PC-3 (cell line): ENCODE measurements at regions not wholly inside any gene's neighbourhood (a gene's known extent, or its start where the extent isn't known, plus 50 kb on each side); places are given as distances from the start of the nearest gene placed in this dataset.

ENCODE experiments used
- ATAC-seq: fragments of 200-7000 bp; cut with Tn5 transposase; 2 replicates; pipeline ENCODE4 v1.9.1; 2020; ENCODE audit warnings: mild to moderate bottlenecking, moderate library complexity
- BruUV-seq: library from RNA; stranded (reverse); fragments of 400-500 nt; replicated peaks from 2 replicates; lab custom pipeline; 2021; lab: Mats Ljungman, UMichigan
- CTCF ChIA-PET: fragments of 300-600 bp; sonication (Branson Sonifier 250); formaldehyde crosslinking; loops from one replicate; lab custom pipeline; 2022; ENCODE audit warnings: antibody characterized with exemption; lab: Charles Lee
- POLR2A ChIA-PET: fragments of 300-600 bp; sonication (Branson Sonifier 250); formaldehyde crosslinking; loops from one replicate; lab custom pipeline; 2022; ENCODE audit warnings: antibody characterized with exemption; ENCODE audit not compliant: unreplicated experiment; lab: Charles Lee
- DNase-seq: peaks from one replicate; pipeline ENCODE4 v3.0.0-alpha.2; 2015
- H2AFZ ChIP-seq: fragments of 300-600 bp; sonication (generic); 2 replicates; pipeline ENCODE4 v1.6.0; 2016; ENCODE audit warnings: antibody characterized with exemption, low read length
- H3F3A ChIP-seq: fragments of 300-600 bp; sonication (generic); one replicate; pipeline ENCODE4 v1.6.0; 2017; ENCODE audit warnings: antibody characterized with exemption, low read length, control low read depth, mild to moderate bottlenecking; ENCODE audit not compliant: unreplicated experiment
- H3K27ac ChIP-seq: fragments of 300-600 bp; sonication (generic); 2 replicates; pipeline ENCODE4 v1.5.1; 2016; ENCODE audit warnings: mild to moderate bottlenecking, low read length
- H3K27me3 ChIP-seq: fragments of 300-600 bp; sonication (generic); 2 replicates; pipeline ENCODE4 v1.6.1; 2016; ENCODE audit warnings: low read length, mixed read lengths
- H3K36me3 ChIP-seq: fragments of 300-600 bp; sonication (generic); 2 replicates; pipeline ENCODE4 v1.6.1; 2016; ENCODE audit warnings: low read depth, mixed run types, low read length, mixed read lengths
- H3K4me1 ChIP-seq: fragments of 300-600 bp; sonication (generic); 2 replicates; pipeline ENCODE4 v1.5.1; 2016; ENCODE audit warnings: low read length; ENCODE audit not compliant: insufficient read depth
- H3K4me2 ChIP-seq: fragments of 300-600 bp; sonication (generic); 2 replicates; pipeline ENCODE4 v1.6.0; 2016; ENCODE audit warnings: low read length
- H3K4me3 ChIP-seq: fragments of 300-600 bp; sonication (generic); 2 replicates; pipeline ENCODE4 v1.5.1; 2016; ENCODE audit warnings: mild to moderate bottlenecking, low read length, mixed read lengths
- H3K79me2 ChIP-seq: fragments of 300-600 bp; sonication (generic); 2 replicates; pipeline ENCODE4 v1.6.1; 2017; ENCODE audit warnings: low read length, mixed read lengths
- H3K9ac ChIP-seq: fragments of 300-600 bp; sonication (generic); 2 replicates; pipeline ENCODE4 v1.6.0; 2016; ENCODE audit warnings: mild to moderate bottlenecking, low read length
- H3K9me2 ChIP-seq: fragments of 300-600 bp; sonication (generic); replicated peaks from 2 replicates; pipeline ENCODE4 v1.6.1; 2016; ENCODE audit warnings: mixed run types, low read length, mixed read lengths
- H3K9me3 ChIP-seq: fragments of 300-600 bp; sonication (generic); 2 replicates; pipeline ENCODE4 v1.6.1; 2016; ENCODE audit warnings: low read length, mixed read lengths
- H4K20me1 ChIP-seq: fragments of 300-600 bp; sonication (generic); 2 replicates; pipeline ENCODE4 v1.6.1; 2016; ENCODE audit warnings: low read length, mixed read lengths
- EZH2 ChIP-seq: fragments of 300-600 bp; sonication (generic); IDR thresholded peaks from one replicate; pipeline ENCODE4 v1.6.1; 2017; ENCODE audit warnings: antibody characterized with exemption, mild to moderate bottlenecking, low read length; ENCODE audit not compliant: unreplicated experiment
- EZH2phosphoT487 ChIP-seq: fragments of 300-600 bp; sonication (generic); IDR thresholded peaks from 2 replicates; pipeline ENCODE4 v1.6.1; 2018; ENCODE audit warnings: mild to moderate bottlenecking, antibody characterized with exemption, low read length, borderline replicate concordance
- intact Hi-C: fragments of 100-400 bp; cut with micrococcal nuclease; formaldehyde crosslinking; loops from 2 replicates; pipeline ENCODE4 v1.9.0; 2023
- TF ChIP-seq, protein P1 (sequence below): fragments of 300-600 bp; sonication (generic); conservative IDR thresholded peaks from 2 replicates; pipeline ENCODE4 v1.5.1; 2017; ENCODE audit warnings: antibody characterized with exemption, low read depth, mild to moderate bottlenecking, low read length

DNA sequence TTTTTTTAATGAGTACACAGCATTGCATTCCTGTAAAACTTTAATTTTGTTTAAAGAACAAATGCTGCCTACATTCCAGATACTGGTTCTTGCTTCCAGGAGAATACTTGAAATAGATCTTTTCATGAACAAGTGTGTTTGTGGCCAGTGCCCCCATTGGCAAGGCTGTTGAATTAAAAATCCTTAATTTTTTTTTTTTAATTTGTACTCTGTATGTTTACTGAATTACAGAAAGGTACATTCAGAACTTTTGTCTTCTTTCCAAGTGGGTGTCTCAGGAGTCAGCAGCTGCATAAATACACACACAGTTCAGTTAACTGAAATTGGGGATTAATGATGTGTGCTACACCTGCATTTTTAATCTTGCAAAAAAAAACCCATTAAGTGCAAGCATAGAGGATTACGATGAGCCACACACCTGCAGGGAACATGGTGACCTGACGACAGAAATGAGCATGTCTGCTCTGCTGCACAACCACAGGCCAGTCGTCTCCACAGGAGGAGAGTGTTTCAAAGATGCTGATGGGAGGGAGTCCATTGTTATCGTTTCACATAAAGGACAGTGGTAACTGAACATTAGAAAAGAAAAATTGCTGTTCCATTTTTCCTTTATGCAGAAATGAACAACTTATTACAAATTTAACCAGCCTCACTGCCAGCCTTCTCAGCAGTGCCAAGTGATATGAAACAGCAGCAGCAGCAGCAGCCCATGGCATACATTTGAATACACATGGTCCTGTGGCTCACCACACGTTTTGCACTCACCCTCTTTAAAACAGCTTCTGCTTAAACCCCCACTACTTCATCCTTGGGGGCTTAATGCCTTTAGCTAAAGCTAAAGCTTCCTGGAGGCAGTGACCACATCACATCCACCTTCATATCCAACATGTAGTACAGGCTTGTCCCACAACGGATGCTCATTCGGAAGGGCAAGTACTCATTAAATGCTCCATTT is 72.3 kb upstream of the RFC3 start:
- H3K36me3 ChIP-seq, result no peaks in the 10 kb centered on the region
- H3F3A ChIP-seq, result no peaks in the 10 kb centered on the region
- no peaks in the 10 kb centered on the region for H4K20me1 ChIP-seq
- H3K4me2 ChIP-seq, result no peak overlapping the region
- H3K27ac ChIP-seq, result no peak overlapping the region
- intact Hi-C loops, result no loop called here
- no peaks in the 10 kb centered on the region for H3K4me1 ChIP-seq
- H3K4me3 ChIP-seq, result no peak overlapping the region
- ChIA-PET CTCF (no interaction called here), POLR2A (no interaction called here)
- peak overlapping the region; percentile 5; the same call in 1 of the 2 replicates for H2AFZ ChIP-seq
- DNase-seq (no peak), ATAC-seq (no peak)
- BruUV-seq, result no TSS peak
- H3K27me3 ChIP-seq, result no peaks in the 10 kb centered on the region
- H3K9ac ChIP-seq, result no peak overlapping the region
- no peaks in the 10 kb centered on the region for H3K9me3 ChIP-seq
- no peaks in the 10 kb centered on the region for H3K79me2 ChIP-seq
- 0 out of 2 replicates have a peak, but pooled peaks cover 4% of the 10 kb centered on the region for H3K9me2 ChIP-seq
- TF ChIP-seq EZH2, result no peak
- TF ChIP-seq, protein P1, sequence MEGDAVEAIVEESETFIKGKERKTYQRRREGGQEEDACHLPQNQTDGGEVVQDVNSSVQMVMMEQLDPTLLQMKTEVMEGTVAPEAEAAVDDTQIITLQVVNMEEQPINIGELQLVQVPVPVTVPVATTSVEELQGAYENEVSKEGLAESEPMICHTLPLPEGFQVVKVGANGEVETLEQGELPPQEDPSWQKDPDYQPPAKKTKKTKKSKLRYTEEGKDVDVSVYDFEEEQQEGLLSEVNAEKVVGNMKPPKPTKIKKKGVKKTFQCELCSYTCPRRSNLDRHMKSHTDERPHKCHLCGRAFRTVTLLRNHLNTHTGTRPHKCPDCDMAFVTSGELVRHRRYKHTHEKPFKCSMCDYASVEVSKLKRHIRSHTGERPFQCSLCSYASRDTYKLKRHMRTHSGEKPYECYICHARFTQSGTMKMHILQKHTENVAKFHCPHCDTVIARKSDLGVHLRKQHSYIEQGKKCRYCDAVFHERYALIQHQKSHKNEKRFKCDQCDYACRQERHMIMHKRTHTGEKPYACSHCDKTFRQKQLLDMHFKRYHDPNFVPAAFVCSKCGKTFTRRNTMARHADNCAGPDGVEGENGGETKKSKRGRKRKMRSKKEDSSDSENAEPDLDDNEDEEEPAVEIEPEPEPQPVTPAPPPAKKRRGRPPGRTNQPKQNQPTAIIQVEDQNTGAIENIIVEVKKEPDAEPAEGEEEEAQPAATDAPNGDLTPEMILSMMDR, result no peak
- TF ChIP-seq EZH2phosphoT487, result no peak

DNA sequence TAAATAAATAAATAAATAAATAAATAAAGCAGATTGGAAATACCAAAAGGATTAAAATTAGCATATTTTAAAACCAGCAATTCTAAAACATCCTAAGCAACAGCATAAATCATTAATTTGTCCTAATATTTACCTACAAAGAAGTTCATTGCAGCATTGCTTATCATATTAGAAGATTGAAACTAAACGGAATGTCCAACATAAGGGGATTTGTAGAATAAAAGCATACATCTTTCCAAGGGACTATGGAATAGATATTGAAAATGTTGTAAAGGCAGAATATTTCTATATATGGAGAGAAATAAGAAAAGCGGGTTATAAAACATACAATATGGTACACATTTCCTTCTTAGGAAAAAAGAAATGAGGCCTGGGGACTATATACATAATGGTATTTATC is 71.1 kb upstream of the RFC3 start:
- Histone ChIP-seq H3K9me2 (0 out of 2 replicates have a peak, but pooled peaks cover 3% of the 10 kb centered on the region), H3F3A (no peaks in the 10 kb centered on the region), H3K36me3 (no peaks in the 10 kb centered on the region), H2AFZ (no peak overlapping the region), H3K27me3 (no peaks in the 10 kb centered on the region), H3K9me3 (no peaks in the 10 kb centered on the region), H3K4me1 (no peaks in the 10 kb centered on the region), H3K79me2 (no peaks in the 10 kb centered on the region), H3K27ac (no peak overlapping the region), H3K9ac (no peak overlapping the region), H4K20me1 (no peaks in the 10 kb centered on the region), H3K4me2 (no peak overlapping the region), H3K4me3 (no peak overlapping the region)
- TF ChIP-seq, protein P1, result no peak
- POLR2A ChIA-PET, result no interaction called here
- DNase-seq, result no peak
- no peak for ATAC-seq
- CTCF ChIA-PET, result no interaction called here
- no TSS peak for BruUV-seq
- intact Hi-C loops, result no loop called here

DNA sequence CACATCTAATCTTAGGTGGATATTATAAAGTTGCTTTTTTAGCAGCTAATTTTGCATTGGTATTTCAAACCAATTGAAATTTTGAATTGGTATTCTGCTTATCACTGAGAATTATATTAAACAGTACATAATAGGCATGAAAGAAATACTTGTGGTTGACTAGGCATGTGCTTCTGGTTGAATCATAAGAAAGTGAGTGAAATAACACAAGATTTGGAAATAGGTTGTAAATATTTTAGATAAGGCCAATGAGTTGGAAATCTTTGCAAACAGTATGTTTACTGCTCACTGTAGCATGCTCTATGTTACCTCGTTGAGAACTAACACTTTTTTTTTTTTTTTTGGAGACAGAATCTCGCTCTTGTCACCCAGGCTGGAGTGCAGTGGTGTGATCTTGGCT is 66.8 kb upstream of the RFC3 start:
- no peak overlapping the region for H3K4me3 ChIP-seq
- 0 out of 2 replicates have a peak, but pooled peaks cover 3% of the 10 kb centered on the region for H3K9me2 ChIP-seq
- intact Hi-C loops, result no loop called here
- H3K27me3 ChIP-seq, result no peaks in the 10 kb centered on the region
- H3K27ac ChIP-seq, result no peak overlapping the region
- POLR2A ChIA-PET, result no interaction called here
- TF ChIP-seq EZH2 (no peak), EZH2phosphoT487 (no peak)
- TF ChIP-seq, protein P1, result no peak
- CTCF ChIA-PET, result no interaction called here
- no peaks in the 10 kb centered on the region for H4K20me1 ChIP-seq
- H3K4me2 ChIP-seq, result no peak overlapping the region
- H3K36me3 ChIP-seq, result no peaks in the 10 kb centered on the region
- no peaks in the 10 kb centered on the region for H3K9me3 ChIP-seq
- no peaks in the 10 kb centered on the region for H3K79me2 ChIP-seq
- H3K9ac ChIP-seq, result no peak overlapping the region
- no peaks in the 10 kb centered on the region for H3F3A ChIP-seq
- H2AFZ ChIP-seq, result no peak overlapping the region
- no TSS peak for BruUV-seq
- ATAC-seq (no peak), DNase-seq (no peak)
- H3K4me1 ChIP-seq, result no peaks in the 10 kb centered on the region
